ENCODE measurements at regions not wholly inside any gene's neighbourhood (a gene's known extent, or its start where the extent isn't known, plus 50 kb on each side); places are given as distances from the start of the nearest gene placed in this dataset.

DNA sequence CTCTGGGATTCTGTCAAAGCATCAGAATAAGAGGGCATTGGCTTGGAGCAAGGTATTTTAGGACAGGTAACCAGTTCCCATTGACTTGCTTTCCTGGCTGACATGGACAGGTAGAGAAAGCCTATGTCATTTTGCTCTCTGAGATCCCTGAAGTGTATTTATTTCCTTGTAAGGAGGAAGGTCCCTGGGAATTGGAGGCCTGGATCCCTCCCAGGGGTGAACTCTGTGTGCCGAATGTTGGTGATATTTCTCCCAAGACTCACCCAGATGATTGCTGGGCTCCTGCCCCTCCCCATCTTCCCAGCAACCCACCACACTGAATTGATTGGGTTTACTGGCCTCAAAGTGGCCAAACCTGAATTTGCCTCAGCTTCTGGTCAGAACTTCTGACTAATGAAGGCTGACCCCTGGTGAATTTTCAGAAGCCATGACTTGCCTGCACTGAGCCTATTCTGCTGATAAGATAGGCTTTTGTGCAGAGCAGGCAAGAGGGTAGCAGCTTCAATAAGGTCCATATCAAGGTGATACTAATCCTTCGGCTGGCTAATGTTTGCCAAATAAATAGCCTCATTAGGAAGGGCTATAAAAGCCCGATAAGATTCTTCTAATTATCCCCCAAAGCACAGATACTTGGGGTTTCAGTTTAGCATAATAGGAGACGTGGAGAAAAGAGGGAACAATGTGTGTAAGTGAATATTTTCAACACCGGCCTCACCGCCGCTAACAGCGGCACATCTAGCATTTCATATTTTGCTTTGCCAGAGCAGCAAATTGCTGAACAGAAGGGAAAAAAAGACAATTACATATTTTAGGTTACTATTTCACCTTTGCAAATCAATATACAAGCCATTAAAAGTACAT, 152.9 kb upstream of the PITX1 start:
- no peak for TF ChIP-seq NFRKB (IDR thresholded peaks at IDR 0.05)
- no peak for TF ChIP-seq L3MBTL2 (conservative IDR thresholded peaks at IDR 0.05)
- TF ChIP-seq ELF4 (IDR thresholded peaks at IDR 0.05) = no peak
- TF ChIP-seq SP1 (IDR thresholded peaks at IDR 0.05) = no peak
- no peak for TF ChIP-seq TARDBP (IDR thresholded peaks at IDR 0.05)
- no peak for TF ChIP-seq SUZ12 (IDR thresholded peaks at IDR 0.05)
- TF ChIP-seq ZNF384 (IDR thresholded peaks at IDR 0.05) = no peak
- no peak for TF ChIP-seq ARNT (IDR thresholded peaks at IDR 0.05)
- no peak for TF ChIP-seq FOXA1 (IDR thresholded peaks at IDR 0.05)
- TF ChIP-seq FOXK2 (IDR thresholded peaks at IDR 0.05) = no peak
- no peak for TF ChIP-seq BHLHE40 (IDR thresholded peaks at IDR 0.05; ENCODE audit: borderline replicate concordance)
- TF ChIP-seq LEF1 (IDR thresholded peaks at IDR 0.05; ENCODE audit: borderline replicate concordance) = no peak
- TF ChIP-seq HDGF (IDR thresholded peaks at IDR 0.05; ENCODE audit: borderline replicate concordance) = no peak

Measured in HEK293T (cell line).